ENCODE measurements at regions not wholly inside any gene's neighbourhood (a gene's known extent, or its start where the extent isn't known, plus 50 kb on each side); places are given as distances from the start of the nearest gene placed in this dataset.
A peak's percentile ranks its signal among the peaks of the same experiment; 100 is the strongest.

DNA sequence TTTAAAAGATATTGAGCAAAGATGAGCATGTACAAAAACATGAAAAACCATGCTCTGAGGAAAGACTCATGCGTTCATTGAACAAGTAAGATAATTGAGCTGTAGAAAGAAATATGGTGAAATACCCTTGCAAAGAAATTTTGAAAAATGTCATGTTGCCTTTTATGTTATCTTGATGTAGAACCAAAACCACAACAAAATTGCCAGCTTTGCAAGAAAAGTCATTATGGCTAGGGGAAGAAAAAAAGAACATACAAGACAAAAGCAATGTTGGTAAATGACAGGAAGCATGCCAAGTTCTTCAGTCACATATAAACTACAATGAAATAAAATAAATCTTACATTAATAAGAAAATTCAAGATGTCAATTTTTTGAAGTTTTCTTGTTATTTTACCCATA, 368.0 kb downstream of the IRX1 start:
- DNase-seq, result no peak

DNA sequence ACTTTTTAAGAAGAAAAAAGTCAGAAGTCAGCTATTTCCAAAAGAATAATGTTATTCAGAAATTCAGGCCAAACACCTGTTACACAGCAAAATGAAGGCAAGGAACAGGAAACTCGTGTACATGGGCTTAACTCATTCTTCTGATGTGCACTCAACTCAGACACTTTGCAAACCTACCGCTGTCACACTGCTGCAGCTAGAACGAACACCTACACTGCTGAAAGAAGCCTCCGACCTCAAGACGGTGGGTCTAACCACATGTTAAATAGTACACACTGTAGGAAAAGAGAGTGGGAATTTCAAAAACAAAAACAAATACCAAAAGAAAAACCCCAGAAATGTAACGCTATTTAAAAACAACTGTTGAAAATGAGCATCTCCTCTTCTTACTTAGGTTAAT, 384.5 kb downstream of the IRX1 start:
- no peak for DNase-seq

DNA sequence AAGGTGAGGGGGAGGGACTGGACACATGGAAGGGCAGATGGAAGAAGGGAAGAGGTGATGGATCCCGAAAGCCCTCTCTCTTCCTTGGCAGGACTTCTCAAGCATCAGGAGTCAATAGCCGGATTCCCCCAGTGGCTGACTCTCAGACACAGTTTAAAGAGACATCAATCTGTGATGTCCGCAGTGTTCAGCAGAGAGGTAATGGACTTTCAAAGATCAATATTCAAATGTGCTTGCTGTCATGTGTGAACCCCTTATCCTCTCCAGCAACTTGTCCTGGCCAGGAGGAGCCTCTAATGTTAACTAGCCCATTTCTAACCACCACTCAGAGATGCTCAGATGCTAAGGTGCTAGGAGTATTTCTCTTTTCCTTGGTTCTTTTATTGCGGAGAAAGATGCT, 392.2 kb downstream of the IRX1 start:
- DNase-seq, result no peak

DNA sequence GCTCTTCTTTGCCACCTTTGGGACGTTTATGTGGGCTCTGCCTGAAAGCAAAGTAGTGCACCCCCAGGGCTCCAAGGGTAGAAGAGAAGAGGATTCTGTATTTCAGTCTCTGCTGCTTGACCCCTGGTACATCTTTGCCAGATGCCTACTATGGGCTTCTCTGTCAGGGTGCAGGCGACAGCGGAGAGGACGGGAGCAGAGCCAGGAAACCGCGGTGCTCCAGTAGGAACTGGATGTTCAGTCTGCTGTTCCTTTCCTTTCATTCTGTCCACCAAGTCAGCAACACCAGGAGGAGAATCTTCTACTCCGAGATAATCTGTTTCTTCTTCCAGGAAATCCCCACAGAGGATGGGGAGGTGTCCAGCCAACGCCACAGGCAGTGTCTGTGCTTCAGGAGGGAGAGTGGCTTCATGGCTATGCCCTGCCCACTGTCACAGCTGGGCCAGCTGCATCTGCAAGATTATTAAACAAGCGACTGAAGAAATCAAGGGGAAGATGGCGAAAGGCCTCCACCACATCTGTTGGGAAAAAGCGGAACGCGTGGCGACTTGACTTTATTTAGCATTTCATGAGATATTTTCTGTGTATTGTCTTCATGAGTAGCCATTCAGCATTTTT, 398.3 kb downstream of the IRX1 start:
- DNase-seq, result no peak

DNA sequence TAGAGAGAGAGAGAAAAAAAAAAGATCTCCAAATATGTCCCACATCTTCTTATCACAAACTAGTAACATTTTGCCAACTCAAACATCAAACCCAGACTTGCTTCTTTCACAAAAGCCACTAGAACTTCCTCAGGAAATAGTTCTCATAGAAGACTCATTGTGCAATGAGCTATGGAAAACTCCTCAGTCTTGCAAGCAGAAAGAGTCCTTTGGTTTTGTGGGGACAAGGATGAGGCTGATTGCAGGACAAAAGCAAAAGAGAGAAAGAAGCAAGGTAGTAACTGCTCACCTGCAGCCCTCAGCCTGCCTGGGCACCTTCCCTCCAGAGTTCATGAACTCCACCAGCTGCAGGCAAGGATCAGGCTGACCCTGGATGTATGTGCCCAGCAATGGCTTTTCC, 399.0 kb downstream of the IRX1 start:
- DNase-seq, result peak; percentile 14

DNA sequence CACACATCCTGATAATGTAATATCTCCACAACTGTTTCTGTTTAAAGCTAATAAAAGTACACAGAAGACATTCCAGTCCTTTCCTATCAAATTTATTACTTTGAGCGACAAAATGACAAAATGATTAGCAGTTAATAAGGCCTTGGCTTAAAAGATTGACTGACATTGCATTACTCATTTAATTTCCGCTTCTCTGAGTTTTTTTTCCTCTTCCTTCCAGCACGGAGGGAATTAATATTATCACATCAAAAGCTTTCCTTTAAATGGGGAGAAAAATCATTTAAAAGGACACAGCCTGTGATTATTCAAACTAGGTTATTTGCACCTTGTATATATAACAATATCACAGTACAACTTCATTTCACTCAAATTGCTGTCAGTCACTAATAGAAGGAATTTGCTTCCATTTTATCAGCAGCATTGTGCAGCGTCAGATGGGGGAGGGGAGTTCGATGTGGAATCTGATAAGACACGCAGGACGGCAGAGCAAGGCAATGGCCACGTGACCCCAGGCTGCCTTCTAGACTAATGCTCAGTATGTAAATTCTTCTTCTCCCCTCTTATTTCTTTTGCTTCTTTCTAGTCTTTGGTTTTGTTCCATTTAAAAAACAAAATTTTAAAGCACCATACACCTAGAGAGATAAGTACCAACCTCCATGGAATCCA, 400.5 kb downstream of the IRX1 start:
- DNase-seq, result no peak

DNA sequence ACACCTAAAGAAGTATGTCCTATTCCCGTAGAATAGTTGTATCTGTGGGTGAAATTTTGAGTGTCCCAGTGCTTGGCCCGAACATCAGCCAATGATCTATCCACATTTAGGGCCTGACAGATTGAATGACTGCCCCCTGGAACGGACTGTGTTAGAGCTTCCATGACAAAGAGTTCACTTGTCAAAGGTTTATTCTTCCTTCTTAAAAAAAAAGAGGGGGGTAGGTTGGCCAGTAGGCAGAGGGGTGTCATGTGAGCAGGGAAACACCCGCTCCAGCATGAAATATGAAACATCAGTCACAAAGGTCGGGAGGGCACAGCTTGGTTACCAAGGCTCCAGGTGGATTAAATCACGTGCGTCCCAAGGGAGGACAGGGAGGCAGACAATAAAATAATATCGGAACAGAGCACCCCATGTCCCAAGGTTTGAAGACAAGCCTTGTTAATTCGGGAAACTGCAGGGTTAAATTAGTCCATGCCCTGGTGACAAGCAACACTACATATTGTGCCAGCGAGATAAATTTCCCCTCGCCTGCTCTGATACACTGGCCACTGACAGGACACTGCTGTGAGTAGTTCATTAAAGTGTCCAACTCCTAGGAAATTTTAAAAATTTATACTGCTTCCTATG, 401.2 kb downstream of the IRX1 start:
- no peak for DNase-seq

DNA sequence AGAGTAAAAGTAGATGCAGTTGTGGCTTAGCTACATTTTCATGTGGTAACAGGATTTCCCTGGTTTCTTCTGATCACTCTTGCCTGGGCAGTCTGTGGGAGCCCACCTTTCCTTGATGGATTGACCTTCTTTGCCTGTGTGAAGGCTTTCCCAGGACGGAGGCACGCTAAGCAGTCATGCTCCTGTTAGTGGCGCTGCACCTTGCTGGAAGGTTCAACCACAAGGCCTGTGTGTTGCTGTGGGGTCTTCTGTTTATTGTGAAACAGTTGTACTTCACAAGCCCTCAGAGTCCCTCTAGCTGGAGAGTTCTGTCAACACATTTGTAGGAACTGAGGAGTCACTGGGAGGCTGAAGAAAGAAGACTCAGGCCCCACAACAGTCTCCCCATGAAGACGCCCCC, 402.0 kb downstream of the IRX1 start:
- DNase-seq, result no peak

DNA sequence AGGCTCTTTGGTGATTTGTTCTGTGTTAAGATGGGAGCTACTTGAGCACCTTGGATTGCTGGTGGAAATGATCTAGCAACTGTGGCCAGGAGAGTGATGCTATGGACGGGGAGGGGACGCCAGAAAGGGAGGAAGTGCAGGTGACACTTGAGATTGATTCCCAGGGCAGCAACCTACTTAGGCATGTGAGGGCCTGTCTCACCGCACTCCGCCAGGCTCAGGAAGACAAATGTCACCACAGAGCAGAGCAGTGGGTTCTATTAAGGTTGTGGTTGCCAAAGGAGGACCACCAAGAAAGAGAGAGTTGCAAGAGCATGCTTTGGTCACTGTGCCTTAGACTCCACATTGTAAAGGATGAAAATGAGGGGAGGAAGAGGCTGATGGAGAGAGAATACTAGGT, 404.3 kb downstream of the IRX1 start:
- DNase-seq, result no peak

DNA sequence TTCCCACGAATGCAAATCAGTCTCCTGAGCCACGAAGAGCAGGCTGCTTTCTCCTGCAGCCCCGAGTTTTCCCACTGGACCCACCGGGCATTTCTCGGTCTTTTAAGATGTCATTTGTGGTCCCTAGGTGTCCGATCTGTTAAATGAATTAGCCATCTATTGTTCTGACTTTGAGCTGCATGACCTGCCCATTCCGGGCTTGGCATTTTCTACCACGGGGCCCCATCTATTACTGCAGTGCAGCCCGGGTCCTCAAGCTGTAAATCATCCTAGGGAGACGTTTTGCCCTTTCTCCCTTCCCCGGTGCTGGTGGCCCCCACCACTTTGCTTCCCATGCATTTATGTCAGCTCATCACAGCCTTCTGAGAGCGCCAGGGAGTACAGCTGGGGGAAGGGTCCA, 405.4 kb downstream of the IRX1 start:
- no peak for DNase-seq

DNA sequence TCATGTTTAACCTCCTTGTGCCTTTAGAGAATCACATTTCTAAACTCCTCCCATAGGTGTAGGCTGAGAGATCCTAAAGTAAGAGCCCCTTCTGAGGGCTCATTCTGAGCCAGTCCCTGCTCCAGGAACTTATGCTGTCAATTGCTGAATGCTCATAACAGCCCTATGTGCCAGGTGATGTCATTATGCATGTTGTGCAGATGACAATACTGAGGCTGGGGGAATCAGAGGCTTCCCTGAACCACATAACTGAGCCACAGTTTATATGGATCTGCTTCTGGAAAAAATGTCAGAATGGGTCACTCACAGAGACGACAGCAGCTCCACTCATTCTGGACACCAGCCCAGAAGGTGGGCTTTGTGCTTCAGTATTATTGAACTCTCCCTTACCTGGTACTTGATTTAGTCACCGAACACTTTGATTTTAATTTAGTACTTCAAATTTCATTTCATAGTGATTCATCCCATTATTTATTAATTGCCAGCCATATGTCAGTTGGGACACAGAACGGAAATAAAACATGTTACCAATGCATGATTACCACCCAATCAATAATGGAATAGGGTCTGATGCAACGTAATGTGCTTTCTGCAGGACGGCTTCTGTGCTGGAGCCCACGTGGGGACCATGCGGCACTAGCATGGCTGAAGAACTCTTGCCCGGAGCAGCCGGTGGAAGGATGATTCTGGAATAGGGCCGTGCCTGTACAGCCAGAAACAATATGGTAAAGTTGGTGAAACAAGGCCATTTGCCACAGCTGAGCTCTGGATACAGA, 406.3 kb downstream of the IRX1 start:
- no peak for DNase-seq

DNA sequence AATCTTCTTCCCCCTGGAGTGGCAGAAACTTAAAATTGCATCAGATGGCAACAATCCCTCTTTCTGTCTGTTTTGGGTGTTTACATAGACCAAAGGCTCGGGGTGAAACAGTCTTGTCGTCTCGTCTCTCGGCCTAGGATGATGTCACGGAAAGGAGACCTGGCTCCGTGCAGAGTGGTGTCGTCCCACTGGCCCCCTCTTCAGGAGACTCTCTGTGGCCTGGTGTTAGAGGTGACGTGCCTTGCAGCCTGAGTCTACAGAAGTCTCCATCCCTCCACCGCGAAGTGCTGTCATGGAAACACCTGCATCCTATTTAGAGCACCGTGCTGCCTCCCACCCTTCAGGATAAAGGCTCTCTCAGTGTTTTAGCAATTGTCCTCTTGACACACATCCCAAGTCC, 409.7 kb downstream of the IRX1 start:
- no peak for DNase-seq

DNA sequence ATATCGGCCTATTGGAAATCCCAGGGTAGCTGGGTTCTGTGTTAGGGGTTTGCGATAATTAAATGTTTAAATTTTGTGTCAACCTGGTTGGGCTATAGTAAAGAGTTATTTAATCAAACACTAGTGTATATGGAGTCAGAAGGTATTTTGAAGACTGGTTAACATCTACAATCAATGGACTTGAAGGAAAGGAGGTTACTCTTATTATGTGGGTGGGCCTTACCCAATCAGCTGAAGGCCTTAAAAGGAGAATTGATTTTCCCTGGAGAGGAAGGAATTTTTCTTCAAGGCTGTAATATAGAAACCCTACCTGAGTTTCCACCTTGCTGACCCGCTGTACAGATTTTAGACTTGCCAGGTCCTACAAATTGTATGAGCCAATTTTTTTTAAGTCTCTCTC, 411.4 kb downstream of the IRX1 start:
- DNase-seq, result no peak

DNA sequence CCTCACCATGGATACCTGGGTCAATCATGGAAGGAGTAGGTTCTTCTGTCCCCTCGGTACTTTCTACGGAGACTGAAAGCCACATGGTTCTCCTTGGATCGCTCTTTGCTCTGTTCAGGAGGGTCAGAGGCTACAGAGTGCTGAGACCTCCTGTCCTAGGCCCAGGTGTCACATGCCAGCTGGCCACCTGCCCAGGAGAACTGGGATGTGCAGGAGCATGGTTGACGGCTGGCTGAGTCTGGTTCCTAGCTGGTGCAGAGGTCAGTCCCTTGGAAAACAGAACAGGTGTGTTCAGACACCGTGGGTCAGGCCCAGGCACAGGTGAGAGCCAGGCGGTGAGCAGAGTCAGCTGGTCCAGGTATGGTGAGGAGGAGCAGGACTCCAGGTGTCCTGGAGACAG, 416.3 kb downstream of the IRX1 start:
- no peak for DNase-seq

DNA sequence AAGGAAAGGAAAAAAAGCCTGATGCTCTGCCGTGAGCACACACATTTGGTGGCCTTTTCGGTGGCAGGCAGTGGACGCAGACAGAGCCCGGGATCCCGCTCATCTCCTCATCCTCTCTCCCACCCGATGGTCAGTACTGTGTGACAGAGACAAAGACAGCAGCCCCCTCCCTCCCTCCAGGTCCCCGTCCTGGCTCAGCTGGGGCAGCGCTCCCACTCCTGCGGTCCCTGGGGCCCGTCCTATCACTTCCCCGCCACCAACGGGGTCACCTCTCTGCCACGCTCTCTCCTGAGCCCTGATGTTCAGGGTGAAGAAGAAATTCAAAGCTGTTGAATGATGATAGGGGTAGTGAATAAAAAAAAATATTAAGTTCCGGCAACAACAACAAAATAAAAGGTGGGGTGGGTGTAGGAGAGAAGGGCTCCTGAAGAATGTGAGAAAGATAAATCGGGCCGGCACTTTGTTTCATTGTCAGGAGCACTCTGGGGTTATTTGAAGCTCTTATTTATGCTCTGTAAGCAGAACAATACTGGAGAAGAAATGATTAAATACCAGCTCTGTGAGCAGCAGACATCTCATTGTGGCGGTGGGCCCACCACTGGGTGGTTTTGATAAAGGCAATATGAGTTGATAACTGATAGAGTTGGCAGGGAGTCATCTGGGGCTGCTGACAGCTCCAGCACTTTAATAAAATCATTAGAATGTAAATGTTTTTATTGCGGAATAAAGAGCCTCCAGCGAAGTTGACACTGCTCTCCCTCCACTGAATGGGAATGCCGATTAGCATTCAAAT, 417.7 kb downstream of the IRX1 start:
- no peak for DNase-seq

DNA sequence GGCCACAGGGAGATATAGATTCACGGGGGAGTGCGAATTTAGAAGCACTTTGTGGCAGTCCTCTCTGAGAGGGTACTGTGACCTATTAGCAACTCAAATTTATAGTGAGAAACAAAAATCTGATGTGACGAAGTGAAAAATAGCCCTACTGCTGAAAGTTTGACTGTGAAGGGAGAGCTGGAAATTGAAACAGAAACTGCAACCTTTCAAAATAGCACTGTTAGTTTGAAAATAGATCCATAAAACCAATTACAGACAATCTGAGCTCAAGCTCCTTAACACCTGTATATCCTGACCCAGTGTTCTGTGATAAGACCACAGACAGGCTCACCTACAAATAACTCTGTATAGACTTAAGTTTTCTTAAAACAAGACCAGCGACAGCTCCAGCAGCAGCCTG, 420.1 kb downstream of the IRX1 start:
- no peak for DNase-seq

DNA sequence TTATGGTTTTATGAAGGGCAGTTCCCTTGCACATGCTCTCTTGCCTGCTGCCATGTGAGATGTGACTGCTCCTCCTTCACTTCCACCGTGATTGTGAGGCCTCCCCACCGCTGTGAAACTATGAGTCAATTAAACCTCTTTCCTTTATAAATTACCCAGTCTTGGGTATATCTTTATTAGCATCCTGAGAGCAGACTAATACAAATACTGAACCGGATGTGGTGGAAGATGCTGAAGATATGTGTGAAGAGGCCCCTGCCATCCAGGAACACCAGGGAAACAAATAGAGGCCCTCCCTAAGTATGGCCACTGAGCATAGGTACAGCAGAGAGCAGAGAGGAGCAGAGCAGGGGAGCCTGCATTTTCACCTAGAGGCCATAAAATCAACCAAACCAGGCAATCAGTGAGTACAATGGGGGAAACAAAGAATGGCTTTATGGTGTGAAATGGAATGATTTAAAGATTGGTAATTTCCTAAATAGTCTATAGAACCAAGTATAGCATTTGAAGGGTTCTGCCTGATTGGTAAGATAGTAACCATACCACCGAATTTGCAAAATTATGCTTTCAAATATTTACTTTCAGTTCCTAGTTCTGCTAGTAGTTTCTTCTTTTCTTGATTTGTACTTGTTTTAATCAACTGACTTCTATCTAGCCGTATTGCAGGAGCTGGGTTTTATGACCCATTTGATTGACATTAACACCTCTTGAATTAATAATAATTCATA, 421.6 kb downstream of the IRX1 start:
- DNase-seq, result no peak

DNA sequence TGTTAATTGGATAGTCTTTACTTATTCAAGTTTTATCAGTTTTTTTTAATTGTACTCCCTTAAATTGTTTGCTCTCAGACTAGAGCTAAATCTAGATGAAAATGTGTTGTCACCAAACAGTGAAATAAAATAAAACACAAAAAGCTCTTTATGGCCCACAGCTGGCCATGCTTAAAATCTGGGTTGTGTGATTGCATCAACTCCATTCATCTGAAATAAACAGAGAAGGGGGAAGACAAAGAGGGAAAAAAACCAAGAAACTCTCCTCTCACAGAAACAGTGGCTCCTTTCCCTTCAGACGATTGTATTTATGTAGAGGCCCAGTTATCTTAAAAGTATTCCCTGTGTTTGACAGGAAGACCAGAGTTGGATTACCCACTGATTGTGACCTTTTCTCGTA, 422.4 kb downstream of the IRX1 start:
- no peak for DNase-seq

DNA sequence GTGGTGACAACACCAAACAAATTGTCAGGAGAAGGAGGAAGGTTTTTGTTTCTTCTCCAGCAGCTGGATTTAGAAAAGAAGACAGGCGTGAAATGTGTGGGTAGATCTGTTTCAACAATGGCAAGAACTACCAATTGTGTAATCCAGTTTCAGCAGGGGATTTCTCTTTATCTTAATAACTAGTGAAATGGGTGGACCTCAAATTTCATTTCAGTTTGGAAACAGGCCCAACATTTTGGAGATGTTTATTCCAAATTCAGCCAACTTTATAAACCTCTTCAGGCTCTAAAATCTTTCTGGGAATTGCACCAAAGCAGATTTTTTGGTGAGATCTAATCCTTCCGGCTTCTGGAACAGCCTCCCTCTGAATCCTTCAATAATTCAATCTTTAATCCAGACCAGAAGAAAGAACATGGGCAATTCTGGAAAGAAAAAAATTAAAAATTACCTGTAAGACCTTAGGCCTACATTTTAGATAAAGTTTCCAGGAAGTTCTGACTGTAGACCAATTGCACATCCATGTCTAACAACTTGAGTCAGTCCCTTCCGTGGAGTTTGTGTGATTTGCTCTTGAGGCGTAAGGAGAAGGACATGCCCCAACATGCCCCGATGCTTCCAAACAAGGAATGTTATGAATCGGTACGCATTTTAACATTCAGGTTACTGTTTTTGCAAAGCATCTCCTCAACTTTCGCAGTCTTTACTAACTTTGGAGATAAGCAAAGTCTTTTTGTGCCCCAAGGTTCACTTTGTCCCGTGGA, 423.6 kb downstream of the IRX1 start:
- DNase-seq, result no peak

DNA sequence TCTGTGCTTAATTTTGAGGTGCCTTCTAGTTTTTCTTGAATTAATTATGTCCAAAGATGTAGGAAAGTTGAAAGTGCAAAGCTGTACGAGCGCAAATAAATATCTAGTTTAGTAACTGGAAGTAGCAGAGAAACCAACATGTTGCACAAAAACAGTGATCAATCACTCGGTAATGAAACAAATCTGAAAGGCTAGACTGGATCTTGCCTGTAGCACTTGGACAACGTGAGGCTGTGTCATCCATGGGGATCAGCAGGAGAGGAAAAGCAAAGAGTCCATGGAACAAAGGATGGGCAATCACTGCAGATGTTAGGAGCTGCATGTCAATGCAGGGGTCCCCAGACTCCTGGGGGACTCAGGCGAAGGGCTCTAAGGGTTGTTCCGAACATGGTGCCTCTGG, 424.2 kb downstream of the IRX1 start:
- DNase-seq, result no peak

DNA sequence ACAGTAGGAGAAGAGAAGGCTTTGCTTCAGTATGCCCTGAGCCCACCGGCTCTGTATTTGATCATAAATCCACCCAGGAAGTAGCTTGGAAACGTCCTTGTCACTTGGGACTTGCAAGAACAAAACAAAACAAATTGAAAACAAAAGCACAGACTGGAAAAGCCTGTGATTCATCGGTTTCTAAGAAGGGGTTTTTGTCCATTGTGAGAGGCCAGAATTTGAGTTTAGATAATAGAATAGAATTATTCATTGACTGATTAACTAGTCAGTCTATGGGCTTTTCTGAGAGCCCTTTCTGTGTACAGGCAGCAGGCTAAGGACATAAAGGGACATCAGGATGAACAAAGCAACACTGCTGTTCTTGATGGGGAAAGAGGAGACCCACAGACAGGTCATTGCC, 424.8 kb downstream of the IRX1 start:
- no peak for DNase-seq
